Panc1 (cell line): ENCODE measurements at regions not wholly inside any gene's neighbourhood (a gene's known extent, or its start where the extent isn't known, plus 50 kb on each side); places are given as distances from the start of the nearest gene placed in this dataset.

Experiments
- CTCF ChIP-seq: fragments of 450-650 bp; IDR thresholded peaks from 2 replicates; pipeline ENCODE4 v1.5.1; 2017; ENCODE audit warnings: mild to moderate bottlenecking
- POLR2AphosphoS5 ChIP-seq: IDR thresholded peaks from 2 replicates; pipeline ENCODE4 v1.6.1; 2012; ENCODE audit warnings: mild to moderate bottlenecking, low read depth, low read length, moderate library complexity
- REST ChIP-seq, 2 experiments: IDR thresholded peaks; 2 replicates each; pipeline ENCODE4 v1.6.1; 2011 to 2012; ENCODE audit warnings: low read depth in 2 of 2, control low read depth in 1 of 2, low read length in 1 of 2, mild to moderate bottlenecking in 1 of 2, moderate library complexity in 1 of 2; ENCODE audit not compliant: insufficient read depth in 1 of 2
- SIN3A ChIP-seq: IDR thresholded peaks from 2 replicates; pipeline ENCODE4 v1.6.1; 2012; ENCODE audit warnings: low read depth, mild to moderate bottlenecking, low read length, moderate library complexity, borderline replicate concordance; ENCODE audit not compliant: insufficient read depth
- TCF7L2 ChIP-seq: IDR thresholded peaks from 2 replicates; pipeline ENCODE4 v1.6.1; 2011; ENCODE audit warnings: mild to moderate bottlenecking, low read depth, low read length, inconsistent platforms

DNA sequence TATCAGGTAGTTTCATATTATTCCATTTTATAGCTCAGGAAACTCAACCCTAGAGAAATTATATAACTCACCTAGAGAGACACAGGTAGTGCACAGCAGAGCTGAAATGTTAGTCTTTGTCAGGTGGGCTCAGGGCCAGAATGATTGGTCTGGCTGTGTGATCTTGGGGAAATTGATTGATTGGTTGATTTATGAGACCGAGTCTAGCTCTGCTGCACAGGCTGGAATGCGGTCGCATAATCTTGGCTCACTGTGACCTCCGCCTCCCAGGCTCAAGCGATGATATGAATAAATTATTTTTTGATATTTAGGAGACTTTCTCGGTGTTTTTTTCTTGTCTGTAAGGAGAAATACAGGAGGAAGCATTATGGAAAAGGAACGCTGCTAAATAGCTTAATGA is 239.9 kb upstream of the SLC10A2 start:
- TF ChIP-seq REST (IDR thresholded peaks at IDR 0.05; ENCODE audit: insufficient read depth in 1 of 2, low read depth in 2 of 2, low read length in 1 of 2) (no peak), CTCF (no peak), TCF7L2 (no peak), POLR2AphosphoS5 (no peak), SIN3A (no peak)
